GM10266 (cell line): ENCODE measurements at regions not wholly inside any gene's neighbourhood (a gene's known extent, or its start where the extent isn't known, plus 50 kb on each side); places are given as distances from the start of the nearest gene placed in this dataset.

Experiments used
- DNase-seq: peaks from one replicate; pipeline ENCODE4 v3.0.0; 2012; ENCODE audit errors: extremely low spot score
- CTCF ChIP-seq: IDR thresholded peaks from 2 replicates; pipeline ENCODE4 v1.5.1; 2012; ENCODE audit warnings: mild to moderate bottlenecking, low read depth; ENCODE audit not compliant: control insufficient read depth, insufficient read depth; ENCODE audit errors: missing control alignments

GRCh38 chr13:105213512-105213911 is 1322.0 kb downstream of the EFNB2 start:
- no peak for TF ChIP-seq CTCF
- DNase-seq: no peak

GRCh38 chr13:105207572-105208293 is 1327.7 kb downstream of the EFNB2 start:
- no peak for DNase-seq
- TF ChIP-seq CTCF: no peak

- peak; percentile 39 for TF ChIP-seq CTCF
- no peak for DNase-seq
Measured at GRCh38 chr13:105202354-105202753, 1333.1 kb downstream of the EFNB2 start.

- TF ChIP-seq CTCF: no peak
- no peak for DNase-seq
Measured at GRCh38 chr13:105201351-105201750, 1334.1 kb downstream of the EFNB2 start.

GRCh38 chr13:105200181-105200580 is 1335.3 kb downstream of the EFNB2 start:
- no peak for DNase-seq
- no peak for TF ChIP-seq CTCF

- no peak for DNase-seq
- no peak for TF ChIP-seq CTCF
Measured at GRCh38 chr13:105196052-105196451, 1339.4 kb downstream of the EFNB2 start.

- TF ChIP-seq CTCF: no peak
- DNase-seq: no peak
Measured at GRCh38 chr13:105193026-105193425, 1342.4 kb downstream of the EFNB2 start.
